HUES64 (cell line): ENCODE measurements at regions not wholly inside any gene's neighbourhood (a gene's known extent, or its start where the extent isn't known, plus 50 kb on each side); places are given as distances from the start of the nearest gene placed in this dataset.
"Not testable (repeated sequence)": the region's sequence is repeated elsewhere in the genome, so short reads cannot be mapped to it uniquely, and the experiment has no call there.

Experiments used
- H3K27ac ChIP-seq: 2 replicates; pipeline ENCODE4 v1.7.0; 2013; ENCODE audit warnings: low read depth, low read length, inconsistent platforms
- H3K27me3 ChIP-seq: 2 replicates; pipeline ENCODE4 v1.6.1; 2013; ENCODE audit warnings: mild to moderate bottlenecking, low read length; ENCODE audit not compliant: insufficient read depth
- H3K36me3 ChIP-seq: 2 replicates; pipeline ENCODE4 v1.6.1; 2013; ENCODE audit warnings: mild to moderate bottlenecking, low read length; ENCODE audit not compliant: insufficient read depth
- H3K4me1 ChIP-seq: 2 replicates; pipeline ENCODE4 v1.6.1; 2013; ENCODE audit warnings: mild to moderate bottlenecking, low read length, moderate library complexity; ENCODE audit not compliant: insufficient read depth
- H3K4me3 ChIP-seq: 2 replicates; pipeline ENCODE4 v1.5.1; 2013; ENCODE audit warnings: mild to moderate bottlenecking, low read length, moderate library complexity
- H3K9ac ChIP-seq: 2 replicates; pipeline ENCODE4 v1.6.1; 2013; ENCODE audit warnings: mild to moderate bottlenecking, low read depth, low read length
- H3K9me3 ChIP-seq: 2 replicates; pipeline ENCODE4 v1.6.1; 2013; ENCODE audit warnings: low read depth, low read length; ENCODE audit not compliant: insufficient read depth
- WGBS: fragments of 150-250, 120-280 bp; methylation state at CpG from one replicate; pipeline ENCODE4 v1.1.7; 2013; ENCODE audit warnings: missing lambda C conversion rate; 5-methylcytosine and 5-hydroxymethylcytosine counted together

- Histone ChIP-seq H3K4me3 (no peak overlapping the region), H3K27ac (no peak overlapping the region), H3K9me3 (no peaks in the 10 kb centered on the region), H3K9ac (no peak overlapping the region), H3K36me3 (no peaks in the 10 kb centered on the region), H3K4me1 (no peaks in the 10 kb centered on the region), H3K27me3 (peaks cover 20% of the 10 kb centered on the region)
- 78% methylated on average over 8 of the region's 9 CpGs for WGBS
Measured at GRCh38 chr17:68097161-68097805, 61.7 kb downstream of the KPNA2 start.

- 97% methylated on average over 29 of the region's 29 CpGs for WGBS
- peaks cover 33% of the 10 kb centered on the region for H3K27me3 ChIP-seq
- H3K4me1 ChIP-seq, H3K36me3 ChIP-seq, H3K9me3 ChIP-seq, H3K27ac ChIP-seq, H3K9ac ChIP-seq, H3K4me3 ChIP-seq: not testable (repeated sequence)
Measured at GRCh38 chr17:68099341-68099753, 63.8 kb downstream of the KPNA2 start.

GRCh38 chr17:68100000-68100641, 64.6 kb downstream of the KPNA2 start:
- no peaks in the 10 kb centered on the region for H3K4me1 ChIP-seq

GRCh38 chr17:68101075-68101986, 65.8 kb downstream of the KPNA2 start:
- 6% methylated on average over 84 of the region's 88 CpGs for WGBS
- peak overlapping the region; percentile 49; the same call in 1 of the 2 replicates for H3K27ac ChIP-seq

More at GRCh38 chr17:68100000-68100641, 64.6 kb downstream of the KPNA2 start:
- Histone ChIP-seq H3K36me3 (no peaks in the 10 kb centered on the region), H3K27ac (no peak overlapping the region), H3K9me3 (no peaks in the 10 kb centered on the region), H3K9ac (no peak overlapping the region), H3K4me3 (no peak overlapping the region), H3K27me3 (peaks cover 33% of the 10 kb centered on the region)
- WGBS = 94% methylated on average over 17 of the region's 17 CpGs

GRCh38 chr17:68101987-68102314, 66.4 kb downstream of the KPNA2 start:
- peaks cover 33% of the 10 kb centered on the region for H3K27me3 ChIP-seq
- H3K36me3 ChIP-seq = no peaks in the 10 kb centered on the region
- H3K4me3 ChIP-seq = peak overlapping the region; percentile 64
- WGBS = under 1% methylated on average over 20 of the region's 20 CpGs
- H3K4me1 ChIP-seq = no peaks in the 10 kb centered on the region
- H3K27ac ChIP-seq = no peak overlapping the region; the same call in 1 of the 2 replicates
- H3K9ac ChIP-seq = peak overlapping the region; percentile 68
- H3K9me3 ChIP-seq = no peaks in the 10 kb centered on the region

More at GRCh38 chr17:68101075-68101986, 65.8 kb downstream of the KPNA2 start:
- H3K27me3 ChIP-seq = peaks cover 33% of the 10 kb centered on the region
- H3K9me3 ChIP-seq = no peaks in the 10 kb centered on the region
- H3K4me3 ChIP-seq = peak overlapping the region; percentile 64
- H3K4me1 ChIP-seq = no peaks in the 10 kb centered on the region
- peak overlapping the region; percentile 68 for H3K9ac ChIP-seq
- no peaks in the 10 kb centered on the region for H3K36me3 ChIP-seq

GRCh38 chr17:68102318-68102758, 66.8 kb downstream of the KPNA2 start:
- 5% methylated on average over 20 of the region's 21 CpGs for WGBS
- H3K36me3 ChIP-seq = no peaks in the 10 kb centered on the region
- H3K9ac ChIP-seq = no peak overlapping the region
- H3K4me3 ChIP-seq = peak overlapping the region; percentile 64
- peaks cover 33% of the 10 kb centered on the region for H3K27me3 ChIP-seq
- H3K4me1 ChIP-seq = no peaks in the 10 kb centered on the region
- no peak overlapping the region for H3K27ac ChIP-seq
- no peaks in the 10 kb centered on the region for H3K9me3 ChIP-seq

- no peaks in the 10 kb centered on the region for H3K36me3 ChIP-seq
- H3K4me1 ChIP-seq = no peaks in the 10 kb centered on the region
- peaks cover 33% of the 10 kb centered on the region for H3K27me3 ChIP-seq
- no peak overlapping the region; the same call in 1 of the 2 replicates for H3K4me3 ChIP-seq
- H3K9ac ChIP-seq = no peak overlapping the region
- H3K9me3 ChIP-seq = 0 out of 2 replicates have a peak, but pooled peaks cover under 1% of the 10 kb centered on the region
- H3K27ac ChIP-seq = no peak overlapping the region
Measured at GRCh38 chr17:68103148-68103547, 67.6 kb downstream of the KPNA2 start.

GRCh38 chr17:68106085-68106484, 70.5 kb downstream of the KPNA2 start:
- no peaks in the 10 kb centered on the region for H3K36me3 ChIP-seq
- 96% methylated on average over 2 of the region's 2 CpGs for WGBS
- H3K27ac ChIP-seq = no peak overlapping the region
- H3K27me3 ChIP-seq = peaks cover 20% of the 10 kb centered on the region
- H3K9me3 ChIP-seq = 0 out of 2 replicates have a peak, but pooled peaks cover 3% of the 10 kb centered on the region
- no peak overlapping the region for H3K4me3 ChIP-seq
- no peaks in the 10 kb centered on the region for H3K4me1 ChIP-seq
- no peak overlapping the region for H3K9ac ChIP-seq

GRCh38 chr17:68107373-68107772, 71.8 kb downstream of the KPNA2 start:
- H3K9ac ChIP-seq = no peak overlapping the region
- H3K4me3 ChIP-seq = no peak overlapping the region
- H3K36me3 ChIP-seq = no peaks in the 10 kb centered on the region
- H3K27ac ChIP-seq = no peak overlapping the region
- H3K4me1 ChIP-seq = no peaks in the 10 kb centered on the region
- H3K9me3 ChIP-seq = 0 out of 2 replicates have a peak, but pooled peaks cover 3% of the 10 kb centered on the region
- peaks cover 12% of the 10 kb centered on the region for H3K27me3 ChIP-seq
- 71% methylated on average over 4 of the region's 4 CpGs for WGBS

GRCh38 chr17:68108313-68109000, 72.9 kb downstream of the KPNA2 start:
- H3K36me3 ChIP-seq = no peaks in the 10 kb centered on the region
- H3K4me1 ChIP-seq = no peaks in the 10 kb centered on the region
- H3K27ac ChIP-seq = no peak overlapping the region
- 92% methylated on average over 5 of the region's 9 CpGs for WGBS
- H3K9ac ChIP-seq = no peak overlapping the region
- 0 out of 2 replicates have a peak, but pooled peaks cover 3% of the 10 kb centered on the region for H3K9me3 ChIP-seq
- H3K27me3 ChIP-seq = peaks cover under 1% of the 10 kb centered on the region; the same call in 1 of the 2 replicates
- no peak overlapping the region for H3K4me3 ChIP-seq
